NCI-H82 treated with DMSO at 0.1 percent for 48 hours (cell line): ENCODE measurements at regions not wholly inside any gene's neighbourhood (a gene's known extent, or its start where the extent isn't known, plus 50 kb on each side); places are given as distances from the start of the nearest gene placed in this dataset.

ENCODE experiments used
- DNase-seq: peaks from one replicate; lab custom pipeline; 2025; ENCODE audit not compliant: unreplicated experiment; lab: John Stamatoyannopoulos, UW

DNA sequence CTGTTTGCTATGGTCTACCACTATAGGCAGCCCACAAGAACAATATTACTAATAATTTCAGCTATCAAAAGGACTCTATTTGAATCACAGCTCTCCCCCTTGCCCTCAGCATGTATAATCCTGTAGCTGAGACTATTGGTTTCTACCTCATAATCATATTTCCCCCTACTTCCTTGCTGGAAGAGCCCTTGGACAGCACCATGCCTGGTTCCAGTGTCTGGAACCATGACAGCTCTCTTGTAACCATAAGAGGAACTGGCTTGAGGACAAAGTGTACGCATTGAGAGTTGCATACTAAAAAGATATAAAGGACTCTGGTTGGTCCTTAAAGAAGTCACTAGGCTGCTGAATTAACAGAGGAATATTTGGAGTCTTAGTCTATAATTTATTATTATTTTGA is 110.7 kb upstream of the ZRANB2 start:
- DNase-seq, result no peak

DNA sequence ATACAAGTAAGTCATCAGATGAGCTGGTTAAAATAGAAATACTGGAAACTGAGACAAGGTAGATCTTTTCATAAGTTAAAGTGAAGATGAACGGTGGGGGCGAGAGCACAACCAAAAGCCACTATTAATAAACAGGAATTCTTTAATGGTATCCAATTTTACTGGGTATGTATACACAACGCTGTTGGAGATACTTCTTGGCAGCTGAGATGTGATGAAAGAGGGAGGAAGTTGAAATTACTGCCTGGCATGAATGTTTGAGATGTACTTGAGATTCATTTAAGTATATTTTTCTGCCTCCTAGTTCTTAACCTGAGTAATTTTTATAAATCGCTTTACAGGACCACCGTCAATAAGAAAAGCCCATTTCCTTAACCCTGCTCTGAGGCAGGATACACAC is 110.0 kb upstream of the ZRANB2 start:
- no peak for DNase-seq

DNA sequence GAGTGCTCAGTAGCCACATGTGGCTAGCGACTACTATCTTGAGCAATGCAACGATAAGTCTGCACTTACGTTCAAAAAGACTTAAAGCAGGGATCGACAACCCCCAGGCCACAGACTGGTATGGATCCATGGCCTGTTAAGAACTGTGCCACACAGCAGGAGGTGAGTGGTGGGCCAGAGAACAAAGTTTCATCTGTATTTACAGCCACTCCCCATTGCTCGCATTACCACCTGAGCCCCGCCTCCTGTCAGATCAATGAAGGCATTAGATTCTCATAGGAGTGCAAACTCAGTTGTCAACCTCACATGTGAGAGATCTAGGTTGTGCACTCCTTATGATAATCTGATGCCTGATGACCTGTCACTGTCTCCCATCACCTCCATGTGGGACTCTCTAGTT is 103.6 kb upstream of the ZRANB2 start:
- no peak for DNase-seq

DNA sequence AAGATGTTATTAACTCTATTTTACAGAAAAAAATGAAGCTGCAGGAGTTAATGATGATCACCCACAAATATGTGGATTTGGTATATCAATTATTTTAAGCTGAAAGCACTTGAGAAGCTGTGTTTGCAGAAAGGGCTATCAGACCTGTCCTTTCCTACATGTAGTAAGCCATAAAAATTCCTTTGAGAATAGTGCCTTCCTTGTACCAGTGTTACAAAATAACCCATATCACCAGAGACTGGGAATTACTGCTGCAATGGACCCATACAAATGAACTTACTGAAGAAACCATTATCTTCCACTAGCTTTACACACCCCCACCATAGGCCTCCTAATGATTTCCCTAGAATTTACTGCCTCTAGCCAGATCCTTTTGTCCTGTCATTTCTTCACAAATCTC is 99.2 kb upstream of the ZRANB2 start:
- DNase-seq, result no peak

DNA sequence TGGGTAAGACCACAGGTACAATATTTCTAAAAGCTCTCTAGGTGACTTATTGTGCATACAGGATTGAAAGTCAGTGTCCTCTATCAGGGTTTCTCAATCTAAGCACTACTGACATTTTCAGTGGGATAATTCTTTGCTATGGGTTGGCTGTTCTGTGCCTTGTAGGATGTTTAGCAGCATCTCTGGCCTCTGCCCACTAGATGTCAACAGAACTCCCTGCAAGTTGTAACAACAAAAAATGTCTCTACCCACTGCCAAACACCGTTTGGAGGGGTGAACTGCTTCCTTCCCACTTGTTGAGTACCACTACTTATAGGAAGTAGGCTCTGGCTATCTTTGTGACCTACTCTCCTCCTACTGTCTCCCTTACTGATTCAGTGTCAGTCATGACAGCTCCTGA is 90.1 kb upstream of the ZRANB2 start:
- DNase-seq, result no peak

DNA sequence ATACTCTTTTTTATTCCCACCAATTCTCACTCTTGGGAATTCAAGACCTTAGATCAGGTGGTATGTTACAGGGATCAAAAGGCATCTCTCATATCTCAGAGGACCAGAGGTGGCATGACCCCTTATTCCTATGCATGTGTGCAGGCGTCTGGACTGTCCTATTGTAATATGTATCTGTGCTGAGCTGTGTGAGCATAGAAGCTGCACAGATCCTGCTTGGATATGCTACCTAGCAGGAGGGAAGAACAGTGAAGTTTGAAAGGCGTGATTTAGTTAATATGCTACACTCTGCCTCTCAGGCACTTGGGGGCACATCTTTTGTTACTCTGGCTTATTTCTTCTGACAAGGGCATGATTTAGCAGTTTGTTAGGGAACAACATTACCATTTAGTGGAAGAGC is 86.7 kb upstream of the ZRANB2 start:
- no peak for DNase-seq

DNA sequence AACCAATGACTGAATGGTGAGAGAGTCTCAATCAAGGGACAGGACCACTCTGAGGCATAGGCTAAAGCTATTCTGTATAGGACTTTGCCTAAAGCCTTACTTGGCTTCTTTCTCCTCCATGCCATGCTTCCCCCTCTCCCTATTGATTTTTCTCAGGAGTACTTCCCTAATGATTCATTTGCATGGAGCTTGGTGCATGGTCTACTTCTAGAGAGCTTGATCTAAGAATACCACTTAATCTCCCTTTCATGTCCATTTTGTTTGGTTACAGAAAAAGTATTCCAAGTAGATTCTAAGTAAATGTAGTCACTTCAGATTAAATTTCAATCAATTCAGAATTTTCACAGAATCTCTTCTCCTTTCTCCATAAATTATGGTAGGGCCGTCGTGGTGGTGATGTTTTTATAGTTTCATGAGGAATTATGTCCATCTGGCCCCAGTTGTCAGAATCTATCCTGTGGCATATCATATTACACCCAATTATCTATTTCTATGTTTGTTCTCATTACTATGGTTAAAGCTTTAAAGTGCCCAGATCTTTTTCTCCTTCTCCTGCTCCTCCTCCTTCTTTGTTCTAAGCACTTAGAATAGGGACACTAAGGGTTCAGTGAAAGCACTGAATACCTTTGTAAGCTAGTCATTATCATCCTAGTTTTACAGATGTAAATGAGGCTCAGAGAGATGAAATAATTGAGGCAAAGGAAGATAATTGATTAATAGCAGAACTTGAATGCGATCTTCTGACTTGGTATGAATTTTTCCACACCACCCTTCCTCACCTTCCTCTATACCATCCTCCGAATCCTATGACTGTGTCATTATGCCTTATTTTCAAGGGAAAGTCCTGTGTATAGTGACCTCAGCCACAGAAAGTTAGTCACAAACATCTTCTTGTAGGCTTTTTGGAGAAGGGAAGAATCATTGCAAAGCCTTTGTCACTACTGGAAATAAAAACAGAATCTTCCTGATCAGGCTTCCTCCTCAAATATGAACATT is 85.6 kb upstream of the ZRANB2 start:
- DNase-seq, result no peak

DNA sequence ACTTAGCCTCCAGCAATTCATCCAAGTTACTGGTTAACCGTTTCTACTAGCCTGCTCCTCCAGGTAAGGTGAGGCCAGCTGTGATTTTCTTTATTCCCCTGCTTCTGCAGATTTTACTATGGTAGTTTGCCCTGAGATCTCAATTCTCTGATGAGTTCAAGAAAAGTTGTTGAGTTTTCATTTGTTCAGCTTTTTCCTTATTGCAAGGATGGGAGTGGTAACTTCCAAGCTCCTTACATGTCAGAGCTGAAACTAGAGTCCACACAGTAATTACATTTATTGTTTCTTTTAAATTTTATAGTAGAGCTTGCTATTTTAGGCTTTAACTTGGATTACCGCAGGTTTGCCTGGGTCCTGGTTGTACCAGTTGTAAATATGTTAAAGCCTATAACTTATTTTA is 76.9 kb upstream of the ZRANB2 start:
- no peak for DNase-seq

DNA sequence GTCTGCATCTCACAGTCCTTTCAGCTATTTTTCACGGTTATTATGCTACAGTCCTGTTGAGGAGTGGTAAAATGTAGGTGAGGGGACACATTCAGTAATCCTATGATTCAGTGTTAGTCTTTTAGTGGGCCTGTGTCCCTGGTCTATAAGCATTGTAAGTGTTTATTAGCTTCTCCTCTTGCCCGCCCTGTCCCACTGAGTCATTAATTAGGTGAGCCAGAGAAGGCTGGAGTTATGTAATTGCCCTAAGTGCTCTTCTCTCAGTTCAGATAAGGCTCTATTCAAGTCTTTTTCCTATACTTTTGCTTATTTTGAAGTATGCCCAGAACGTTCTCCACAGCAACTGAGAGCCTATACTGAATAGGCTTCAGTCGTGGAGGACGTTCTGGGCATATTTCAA is 76.3 kb upstream of the ZRANB2 start:
- DNase-seq, result no peak

DNA sequence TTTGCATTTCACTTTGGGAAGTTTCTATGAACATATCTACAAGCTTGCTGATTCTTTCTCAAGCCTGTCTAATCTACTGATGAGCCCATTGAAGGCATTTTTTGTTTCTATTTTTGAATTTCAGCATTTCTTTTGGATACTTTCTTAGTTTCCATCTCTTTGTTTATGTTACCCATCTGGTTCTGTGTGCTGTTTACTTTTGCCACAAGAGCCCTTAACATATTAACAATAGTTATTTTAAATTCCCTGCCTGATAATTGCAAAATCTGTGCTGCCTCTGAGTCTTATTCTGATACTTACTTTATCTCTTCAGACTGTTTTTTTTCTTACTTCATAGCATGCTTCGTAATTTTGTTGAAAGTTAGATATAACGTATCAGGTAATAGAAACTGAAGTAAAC is 75.8 kb upstream of the ZRANB2 start:
- DNase-seq, result no peak

DNA sequence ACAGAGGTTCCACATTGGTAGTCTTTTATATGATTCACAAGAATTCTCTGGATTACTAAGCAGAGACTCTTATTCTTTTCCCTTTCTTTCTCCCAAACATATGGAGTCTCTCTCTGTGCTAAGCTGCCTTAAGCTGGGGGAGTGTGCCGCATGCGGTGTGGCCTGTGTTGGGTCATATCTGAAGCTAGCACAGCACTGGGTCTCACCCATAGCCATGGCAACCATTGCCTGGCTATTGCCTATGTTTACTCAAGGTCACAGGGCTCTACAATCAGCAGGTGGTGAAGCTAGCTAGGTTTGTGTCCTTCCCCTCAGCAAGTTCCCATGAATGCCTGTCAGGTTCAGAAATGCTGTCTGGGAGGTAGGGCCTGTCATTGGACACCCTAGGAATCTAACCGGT is 73.6 kb upstream of the ZRANB2 start:
- no peak for DNase-seq

DNA sequence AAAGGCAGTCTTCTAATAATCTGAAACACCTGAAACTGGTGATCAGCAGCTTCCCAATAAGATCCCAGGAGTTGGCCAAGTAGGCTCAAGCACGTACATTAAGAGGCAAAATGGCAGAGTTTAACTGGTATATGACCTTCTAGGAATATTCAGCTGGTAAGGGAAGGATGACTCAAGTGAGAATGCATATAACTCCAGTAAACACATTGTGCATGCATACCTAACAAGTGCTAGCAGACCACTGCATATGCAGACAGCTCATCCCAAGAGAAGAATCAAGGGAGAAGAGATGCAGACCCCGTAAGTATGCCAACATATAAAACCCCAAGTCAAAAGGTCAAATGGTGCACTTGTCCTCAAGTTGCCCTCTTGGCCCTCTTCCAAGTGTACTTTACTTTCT is 73.0 kb upstream of the ZRANB2 start:
- no peak for DNase-seq

DNA sequence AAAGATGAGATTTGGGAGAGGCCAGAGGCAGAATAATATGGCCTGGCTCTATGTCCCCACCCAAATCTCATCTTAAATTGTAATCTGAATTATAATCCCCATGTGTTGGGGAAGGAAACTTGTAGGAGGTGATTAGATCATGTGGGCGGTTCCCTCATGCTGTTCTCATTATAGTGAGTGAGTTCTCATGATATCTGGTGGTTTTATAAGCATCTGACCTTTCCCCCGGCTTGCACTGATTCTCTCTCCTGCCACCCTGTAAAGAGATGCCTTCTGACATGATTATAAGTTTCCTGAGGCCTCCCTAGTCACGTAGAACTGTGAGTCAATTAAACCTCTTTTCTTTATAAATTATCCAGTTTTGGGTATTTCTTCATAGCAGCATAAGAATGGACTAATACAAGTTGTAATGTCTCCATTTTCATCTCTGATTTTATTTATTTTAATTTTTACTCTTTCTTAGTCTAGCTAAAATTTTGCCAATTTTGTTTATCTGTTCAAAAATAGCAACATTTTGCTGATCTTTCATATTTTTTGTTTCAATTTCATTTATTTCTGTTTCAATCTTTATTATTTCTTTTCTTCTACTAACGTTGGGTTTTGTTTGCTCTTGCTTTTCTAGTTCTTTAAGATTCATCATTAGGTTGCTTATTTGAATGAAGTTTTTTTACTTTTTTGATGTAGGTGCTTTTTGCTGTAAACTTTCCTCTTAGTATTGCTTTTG is 67.0 kb upstream of the ZRANB2 start:
- no peak for DNase-seq

DNA sequence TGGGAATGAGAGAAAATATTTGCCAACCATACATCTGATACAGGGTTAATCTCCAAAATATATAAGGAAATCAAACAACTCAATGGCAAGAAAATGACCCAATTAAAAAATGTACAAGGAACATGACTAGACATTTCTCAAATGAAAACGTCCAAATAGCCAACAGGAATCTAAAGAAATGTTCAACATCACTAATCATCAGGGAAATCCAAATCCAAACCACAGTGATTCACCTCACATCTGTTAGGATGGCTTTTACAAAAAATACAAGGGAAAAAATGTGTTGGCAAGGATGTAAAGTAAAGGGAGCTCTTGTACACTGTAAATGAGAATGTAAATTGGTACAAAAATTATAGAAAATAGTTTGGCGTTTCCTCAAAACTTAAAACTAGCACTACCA is 54.7 kb upstream of the ZRANB2 start:
- no peak for DNase-seq
